HUES6 (cell line): ENCODE measurements at regions not wholly inside any gene's neighbourhood (a gene's known extent, or its start where the extent isn't known, plus 50 kb on each side); places are given as distances from the start of the nearest gene placed in this dataset.

Source experiments
- H3K27ac ChIP-seq: 2 replicates; pipeline ENCODE4 v1.7.0; 2013; ENCODE audit warnings: low read depth, mild to moderate bottlenecking, low read length, inconsistent platforms
- H3K27me3 ChIP-seq: 2 replicates; pipeline ENCODE4 v1.6.1; 2013; ENCODE audit warnings: low read length; ENCODE audit not compliant: control insufficient read depth, insufficient read depth
- H3K36me3 ChIP-seq: 2 replicates; pipeline ENCODE4 v1.6.1; 2013; ENCODE audit warnings: low read length; ENCODE audit not compliant: control insufficient read depth, insufficient read depth
- H3K4me1 ChIP-seq: 2 replicates; pipeline ENCODE4 v1.6.1; 2013; ENCODE audit warnings: low read length; ENCODE audit not compliant: control insufficient read depth, insufficient read depth
- H3K4me3 ChIP-seq: 2 replicates; pipeline ENCODE4 v1.5.1; 2013; ENCODE audit warnings: low read depth, low read length
- H3K9ac ChIP-seq: one replicate; pipeline ENCODE4 v1.6.1; 2013; ENCODE audit warnings: mild to moderate bottlenecking, low read length
- H3K9me3 ChIP-seq: 2 replicates; pipeline ENCODE4 v1.6.1; 2013; ENCODE audit warnings: low read depth, low read length; ENCODE audit not compliant: control insufficient read depth, insufficient read depth

- H3K27me3 ChIP-seq, result peaks cover 7% of the 10 kb centered on the region; the same call in 1 of the 2 replicates
- H3K36me3 ChIP-seq, result no peaks in the 10 kb centered on the region
- no peak overlapping the region for H3K9ac ChIP-seq
- H3K4me3 ChIP-seq, result no peak overlapping the region
- no peak overlapping the region; the same call in 1 of the 2 replicates for H3K27ac ChIP-seq
- peaks cover 49% of the 10 kb centered on the region for H3K4me1 ChIP-seq
- H3K9me3 ChIP-seq, result peaks cover 11% of the 10 kb centered on the region
These were observed 202.3 kb downstream of the BCOR start for GRCh38 chrX:39895218-39896110.

- Histone ChIP-seq H3K4me3 (peak overlapping the region; percentile 13; the same call in 1 of the 2 replicates), H3K9ac (peak overlapping the region; percentile 55), H3K4me1 (peaks cover 59% of the 10 kb centered on the region), H3K27ac (peak overlapping the region; percentile 33; the same call in 1 of the 2 replicates), H3K36me3 (no peaks in the 10 kb centered on the region), H3K9me3 (no peaks in the 10 kb centered on the region; the same call in 1 of the 2 replicates), H3K27me3 (peaks cover 23% of the 10 kb centered on the region; the same call in 1 of the 2 replicates)
These were observed 200.6 kb downstream of the BCOR start for GRCh38 chrX:39896951-39897740.

GRCh38 chrX:39897741-39898097 lies 200.0 kb downstream of the BCOR start:
- Histone ChIP-seq H3K4me3 (no peak overlapping the region; the same call in 1 of the 2 replicates), H3K9ac (peak overlapping the region; percentile 55), H3K27me3 (peaks cover 26% of the 10 kb centered on the region; the same call in 1 of the 2 replicates), H3K27ac (peak overlapping the region; percentile 33; the same call in 1 of the 2 replicates), H3K36me3 (no peaks in the 10 kb centered on the region), H3K4me1 (peaks cover 59% of the 10 kb centered on the region), H3K9me3 (no peaks in the 10 kb centered on the region; the same call in 1 of the 2 replicates)

- Histone ChIP-seq H3K9me3 (no peaks in the 10 kb centered on the region; the same call in 1 of the 2 replicates), H3K27ac (peak overlapping the region; percentile 33; the same call in 1 of the 2 replicates), H3K4me1 (peaks cover 59% of the 10 kb centered on the region)
These were observed 199.6 kb downstream of the BCOR start for GRCh38 chrX:39898147-39898546.

GRCh38 chrX:39899059-39899458 lies 198.7 kb downstream of the BCOR start:
- Histone ChIP-seq H3K9ac (no peak overlapping the region), H3K4me1 (peaks cover 56% of the 10 kb centered on the region), H3K27me3 (peaks cover 26% of the 10 kb centered on the region; the same call in 1 of the 2 replicates), H3K9me3 (no peaks in the 10 kb centered on the region; the same call in 1 of the 2 replicates), H3K36me3 (no peaks in the 10 kb centered on the region), H3K4me3 (no peak overlapping the region), H3K27ac (no peak overlapping the region)

More at GRCh38 chrX:39898147-39898546, 199.6 kb downstream of the BCOR start:
- Histone ChIP-seq H3K27me3 (peaks cover 26% of the 10 kb centered on the region; the same call in 1 of the 2 replicates), H3K4me3 (no peak overlapping the region), H3K36me3 (no peaks in the 10 kb centered on the region), H3K9ac (peak overlapping the region; percentile 55)

- Histone ChIP-seq H3K36me3 (no peaks in the 10 kb centered on the region), H3K27ac (no peak overlapping the region), H3K9me3 (no peaks in the 10 kb centered on the region; the same call in 1 of the 2 replicates), H3K4me1 (peaks cover 46% of the 10 kb centered on the region), H3K27me3 (peaks cover 32% of the 10 kb centered on the region; the same call in 1 of the 2 replicates), H3K4me3 (peak overlapping the region; percentile 38; the same call in 1 of the 2 replicates), H3K9ac (peak overlapping the region; percentile 50)
These were observed 197.6 kb downstream of the BCOR start for GRCh38 chrX:39899856-39900776.

- peaks cover 32% of the 10 kb centered on the region; the same call in 1 of the 2 replicates for H3K27me3 ChIP-seq
- H3K27ac ChIP-seq, result no peak overlapping the region
- H3K36me3 ChIP-seq, result no peaks in the 10 kb centered on the region
- H3K4me3 ChIP-seq, result peak overlapping the region; percentile 38; the same call in 1 of the 2 replicates
- H3K9ac ChIP-seq, result peak overlapping the region; percentile 50
- peaks cover 43% of the 10 kb centered on the region for H3K4me1 ChIP-seq
- no peaks in the 10 kb centered on the region; the same call in 1 of the 2 replicates for H3K9me3 ChIP-seq
These were observed 197.0 kb downstream of the BCOR start for GRCh38 chrX:39900777-39901170.

GRCh38 chrX:39903343-39903742 lies 194.4 kb downstream of the BCOR start:
- H3K4me1 ChIP-seq, result peaks cover 35% of the 10 kb centered on the region
- H3K9ac ChIP-seq, result no peak overlapping the region
- H3K9me3 ChIP-seq, result no peaks in the 10 kb centered on the region; the same call in 1 of the 2 replicates
- H3K27me3 ChIP-seq, result peaks cover 32% of the 10 kb centered on the region; the same call in 1 of the 2 replicates
- H3K27ac ChIP-seq, result no peak overlapping the region
- no peak overlapping the region for H3K4me3 ChIP-seq
- no peaks in the 10 kb centered on the region for H3K36me3 ChIP-seq

GRCh38 chrX:39903937-39904336 lies 193.8 kb downstream of the BCOR start:
- no peak overlapping the region for H3K27ac ChIP-seq
- no peaks in the 10 kb centered on the region; the same call in 1 of the 2 replicates for H3K9me3 ChIP-seq
- H3K4me1 ChIP-seq, result peaks cover 40% of the 10 kb centered on the region

More at GRCh38 chrX:39903937-39904336, 193.8 kb downstream of the BCOR start:
- Histone ChIP-seq H3K36me3 (no peaks in the 10 kb centered on the region), H3K9ac (no peak overlapping the region), H3K4me3 (no peak overlapping the region), H3K27me3 (peaks cover 32% of the 10 kb centered on the region; the same call in 1 of the 2 replicates)
